CD4-positive, alpha-beta T cell treated with Interleukin-17A for 4 hours (primary cell): ENCODE measurements at regions not wholly inside any gene's neighbourhood (a gene's known extent, or its start where the extent isn't known, plus 50 kb on each side); places are given as distances from the start of the nearest gene placed in this dataset.

ENCODE experiments used
- DNase-seq: peaks from one replicate; pipeline ENCODE4 v3.0.0-alpha.2; 2020; ENCODE audit warnings: mixed read lengths

DNA sequence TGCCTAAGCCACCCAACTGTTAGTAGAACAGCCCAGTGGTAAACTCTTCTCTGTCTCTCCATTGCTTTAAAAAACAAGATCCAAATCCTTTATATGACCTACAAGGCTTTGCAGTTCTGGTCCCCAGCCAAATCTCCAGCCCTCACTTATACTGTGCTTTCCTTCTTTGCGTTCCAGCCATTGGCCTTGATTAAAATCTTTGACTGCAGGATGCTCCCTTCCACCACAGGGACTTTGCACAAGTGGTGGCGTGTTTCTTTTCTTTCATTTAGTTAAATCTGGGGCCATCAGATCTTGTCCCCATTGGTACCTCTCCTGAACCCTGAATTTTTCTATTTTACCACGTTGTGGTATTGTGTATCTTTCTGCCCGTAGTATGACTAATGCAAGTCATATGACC is 183.7 kb downstream of the VRK1 start:
- DNase-seq = no peak

DNA sequence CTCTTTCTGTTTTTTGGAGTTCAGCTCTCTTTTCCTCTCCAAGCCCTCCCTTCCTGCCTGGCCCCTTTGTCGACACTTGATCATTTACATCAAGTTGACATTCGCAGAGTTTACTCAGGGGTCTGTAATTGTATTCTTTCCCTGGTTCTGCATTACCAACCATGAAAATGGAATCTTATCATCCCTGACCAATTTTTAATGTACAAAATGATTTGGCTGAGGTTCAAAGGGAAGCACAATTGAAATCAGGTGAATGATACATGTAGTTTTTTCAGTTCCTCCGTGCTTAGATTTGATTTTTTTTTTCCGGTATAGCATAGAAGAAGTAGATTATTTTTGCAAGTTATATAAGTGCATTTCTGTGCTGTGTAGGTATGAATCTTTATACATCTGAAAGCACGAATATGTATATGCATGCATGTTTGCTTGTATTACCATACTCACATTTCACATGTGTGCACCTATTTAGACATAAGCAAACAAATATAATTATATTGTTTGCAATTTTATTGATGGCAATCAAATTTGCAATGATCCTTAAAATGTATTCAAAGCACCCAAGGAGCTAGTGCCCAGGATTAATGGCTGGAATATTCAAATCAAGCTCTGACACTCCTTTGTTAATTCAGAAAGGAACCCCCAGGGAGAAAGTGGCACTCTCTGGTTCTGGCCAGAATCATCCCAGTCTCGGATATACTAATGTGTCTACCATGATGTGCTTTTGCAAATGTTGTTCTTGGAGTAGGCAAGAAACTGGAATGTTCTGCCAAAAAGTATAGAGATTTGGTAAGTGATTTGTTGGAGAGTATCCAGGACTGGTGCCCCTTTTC is 189.3 kb downstream of the VRK1 start:
- no peak for DNase-seq

DNA sequence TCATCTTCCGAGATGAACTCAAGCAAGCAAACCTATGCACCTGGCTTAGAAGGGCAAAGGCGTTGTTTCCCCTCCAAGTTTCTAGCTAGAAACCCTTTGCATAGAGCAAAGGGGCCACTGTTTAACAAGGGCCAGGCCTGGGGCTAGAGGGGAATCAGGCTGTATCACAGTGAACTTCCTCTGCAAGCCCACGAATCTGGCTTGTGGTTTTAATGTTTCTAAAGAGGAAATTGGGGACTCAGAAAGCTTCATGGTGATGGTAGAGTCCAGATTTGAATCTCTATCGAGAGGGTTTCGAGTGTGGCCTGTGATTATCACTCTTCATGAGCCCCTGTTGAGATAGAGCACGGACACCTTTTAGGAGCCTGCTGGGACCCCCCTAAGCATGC is 189.9 kb downstream of the VRK1 start:
- DNase-seq = no peak

DNA sequence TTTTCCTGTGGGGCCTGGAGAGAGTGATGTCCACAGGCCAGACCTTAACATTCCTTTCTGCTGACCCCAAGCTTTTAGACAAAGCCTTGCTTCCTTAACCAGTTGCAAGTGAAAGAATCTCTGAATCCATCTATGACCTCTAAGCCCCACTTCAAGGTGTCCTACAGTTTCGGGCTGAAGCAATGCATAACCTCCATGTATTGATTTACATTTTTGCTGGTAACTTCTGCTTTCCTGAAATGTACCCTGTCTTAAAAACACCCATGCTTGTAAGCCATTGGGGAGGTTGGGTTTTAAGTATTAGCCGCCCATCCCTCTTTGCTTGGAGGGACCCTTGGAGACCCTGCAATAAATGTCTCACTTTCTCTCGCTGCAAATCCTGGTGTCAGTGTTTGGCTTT is 190.6 kb downstream of the VRK1 start:
- DNase-seq = no peak

DNA sequence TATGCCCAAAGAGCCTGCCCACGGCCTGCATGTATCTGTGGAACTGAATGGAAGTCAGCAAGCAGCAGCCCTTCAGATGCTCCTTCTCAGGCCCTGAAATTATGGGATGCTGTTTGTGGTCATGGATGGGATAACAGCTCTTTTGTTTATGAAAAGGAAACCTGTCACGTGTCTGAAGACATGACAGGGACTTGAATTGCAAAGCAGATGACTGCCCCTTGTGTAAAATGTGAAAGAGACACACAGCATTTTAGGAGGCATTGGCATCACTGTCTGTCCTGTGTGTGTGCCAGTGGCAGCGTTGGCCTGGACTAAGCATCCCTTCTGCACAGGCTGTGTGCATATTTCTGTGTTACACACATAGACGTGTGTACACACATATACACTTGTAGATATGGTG is 192.1 kb downstream of the VRK1 start:
- DNase-seq = no peak

DNA sequence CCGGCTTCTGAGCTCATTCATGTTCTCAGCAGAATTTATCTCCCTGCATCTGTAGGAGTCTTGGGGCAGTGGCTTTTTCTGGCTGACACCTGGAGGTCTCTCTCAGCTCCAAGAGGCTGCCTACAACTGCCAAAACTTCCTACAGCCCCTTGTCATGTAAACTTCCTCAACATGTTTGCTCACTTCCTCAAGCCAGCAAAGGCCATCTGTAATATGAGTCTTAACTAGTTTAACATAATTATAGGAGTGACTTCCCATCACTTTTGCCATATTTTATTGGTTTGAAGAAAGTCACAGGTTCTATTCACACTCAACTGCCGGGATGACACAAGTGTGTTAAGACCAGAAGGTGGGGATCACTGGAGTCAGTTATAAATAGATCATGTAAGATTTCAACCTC is 194.0 kb downstream of the VRK1 start:
- no peak for DNase-seq

DNA sequence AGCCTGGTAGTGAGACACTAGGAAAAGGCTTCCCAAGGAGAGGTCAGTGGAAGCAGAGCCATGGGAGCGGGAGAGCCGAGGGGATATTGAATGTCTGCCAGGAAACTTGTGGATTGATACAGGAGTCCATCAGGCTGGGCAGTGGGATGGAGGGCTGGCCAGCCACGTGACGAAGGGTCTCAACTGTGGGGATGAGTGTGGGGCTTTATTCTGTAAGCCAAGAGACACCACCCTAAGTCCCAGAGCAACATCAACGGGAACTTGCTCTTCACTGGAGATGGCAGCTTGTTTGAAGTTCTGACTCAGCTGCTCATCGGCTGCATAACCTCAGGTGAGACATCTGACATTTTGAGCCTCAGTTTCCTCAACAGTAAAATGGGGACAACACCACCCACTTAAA is 197.8 kb downstream of the VRK1 start:
- no peak for DNase-seq

DNA sequence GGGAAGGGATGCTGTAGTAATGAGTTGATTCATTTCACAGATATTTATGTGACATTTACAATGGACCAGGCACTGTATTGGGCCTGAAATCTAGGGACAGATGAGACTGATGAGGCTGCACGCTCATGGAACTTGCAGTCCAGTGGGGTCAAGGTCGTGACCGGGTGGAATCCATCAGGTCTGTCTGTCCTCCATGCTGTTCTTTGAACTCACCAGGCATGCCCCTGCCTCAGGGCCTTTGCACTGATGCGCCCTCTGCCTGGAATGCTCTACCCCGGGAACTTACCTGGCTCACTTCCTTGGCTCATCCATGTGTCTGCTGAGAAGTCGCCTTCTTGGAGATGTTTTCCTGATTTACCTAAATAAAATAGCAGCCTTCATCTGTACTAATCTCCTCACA is 200.1 kb downstream of the VRK1 start:
- no peak for DNase-seq

DNA sequence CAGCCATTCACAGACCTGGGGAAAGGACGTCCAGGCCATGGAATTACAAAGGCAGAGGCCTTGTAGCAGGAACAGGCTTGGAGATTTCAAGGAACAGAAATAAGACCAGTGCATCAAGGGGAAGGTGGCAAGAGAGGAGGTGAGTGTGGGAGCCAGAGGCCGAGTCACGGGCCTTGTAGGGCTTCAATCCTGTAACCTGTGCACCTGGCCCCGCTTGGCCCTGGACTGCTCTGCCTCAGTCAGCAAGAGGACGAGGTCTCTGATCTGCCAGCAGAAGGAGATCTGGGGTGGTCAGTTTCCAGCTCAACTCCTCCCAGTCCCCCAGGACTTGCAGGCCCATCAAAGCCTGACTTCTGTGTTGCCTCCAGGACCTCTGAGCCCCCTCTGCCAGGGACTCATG is 200.8 kb downstream of the VRK1 start:
- DNase-seq = no peak

DNA sequence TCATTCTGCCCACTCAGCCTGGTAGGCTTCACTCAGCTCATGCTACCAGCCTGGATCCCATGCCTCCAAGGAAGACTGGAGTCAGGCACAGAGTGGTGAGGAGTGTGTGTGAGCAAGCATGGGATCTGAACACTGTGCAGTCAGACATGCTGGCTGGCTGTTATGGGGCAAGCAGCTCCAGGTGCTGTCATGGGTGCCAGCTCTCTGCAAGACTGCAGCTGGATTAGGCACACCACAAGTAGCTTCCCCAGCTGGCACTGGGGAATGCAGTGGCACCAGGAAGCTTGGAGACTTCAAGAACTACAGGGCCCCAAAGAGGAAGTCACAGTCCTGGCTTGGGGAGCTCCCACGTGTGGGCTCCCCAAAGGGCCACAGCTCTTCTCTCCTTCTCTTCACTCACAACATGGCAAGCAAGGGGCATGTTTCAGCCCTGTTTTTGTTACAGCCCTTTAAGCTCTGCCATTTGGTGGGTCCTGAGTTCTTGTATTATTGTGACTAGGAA is 202.5 kb downstream of the VRK1 start:
- DNase-seq = no peak

DNA sequence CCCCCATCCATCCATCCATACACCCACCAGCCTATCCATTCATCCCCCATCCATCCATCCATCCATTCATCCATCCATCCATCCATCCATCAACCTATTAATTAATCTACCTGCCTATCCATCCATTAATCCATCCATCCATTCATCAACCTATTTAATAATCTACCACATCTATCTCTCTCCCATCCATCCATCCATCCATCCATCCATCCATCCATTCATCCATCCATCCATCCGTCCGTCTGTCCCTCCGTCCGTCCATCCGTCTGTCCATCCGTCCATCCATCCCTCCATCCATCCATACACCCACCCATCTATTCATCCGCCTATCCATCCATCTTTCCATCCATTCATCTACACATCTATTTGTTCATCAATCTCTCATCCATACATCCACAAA is 205.3 kb downstream of the VRK1 start:
- DNase-seq = no peak

DNA sequence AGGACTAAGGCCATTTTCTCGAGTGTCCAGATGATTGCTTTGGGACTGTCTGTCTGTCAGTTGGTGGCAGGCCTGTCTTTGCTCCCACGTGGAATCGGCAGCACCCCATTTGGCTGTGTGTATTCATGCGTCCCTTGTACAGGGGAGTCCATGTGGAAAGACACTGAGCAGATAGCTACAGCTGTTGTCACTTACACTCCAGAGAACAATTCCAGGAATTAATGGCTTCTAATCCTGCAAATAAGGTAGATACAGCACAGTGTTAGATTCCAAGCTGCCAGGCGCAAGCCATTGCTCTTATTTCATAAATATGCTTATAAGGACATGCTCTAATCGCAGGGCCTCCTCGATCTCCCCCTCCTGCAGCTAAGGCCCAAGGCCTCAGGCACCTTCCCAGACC is 208.8 kb downstream of the VRK1 start:
- no peak for DNase-seq

DNA sequence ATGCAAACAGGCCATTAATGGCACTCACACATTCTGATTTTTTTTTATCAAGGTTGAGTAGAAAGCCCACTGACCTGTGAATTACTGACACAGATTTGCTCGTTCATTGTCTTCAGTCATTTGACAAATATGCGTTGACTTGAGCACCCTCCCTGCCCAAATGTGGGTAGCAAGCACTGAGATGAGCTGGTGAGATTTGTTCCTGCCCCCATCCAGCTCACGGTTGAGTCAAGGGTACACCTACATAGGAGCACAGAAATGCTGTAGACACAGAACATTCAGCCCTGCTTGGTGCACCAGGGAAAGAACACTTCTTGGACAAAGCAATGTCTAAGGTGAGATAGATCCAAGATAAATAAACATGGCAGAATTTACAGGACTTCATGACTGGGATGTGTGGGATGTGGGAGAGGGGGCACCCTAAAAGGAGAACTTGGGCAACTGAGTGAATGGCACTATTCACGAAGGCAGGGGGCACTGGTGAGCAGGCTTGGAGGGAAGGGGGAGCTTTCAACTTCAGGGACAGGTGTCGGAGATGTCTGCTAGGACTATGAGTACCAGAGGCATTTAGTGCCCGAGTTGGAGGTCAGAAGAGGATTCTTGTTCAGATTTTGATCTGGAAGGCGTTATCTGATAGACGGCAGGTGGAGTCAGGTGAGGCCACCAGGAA is 213.4 kb downstream of the VRK1 start:
- DNase-seq = peak; percentile 11

DNA sequence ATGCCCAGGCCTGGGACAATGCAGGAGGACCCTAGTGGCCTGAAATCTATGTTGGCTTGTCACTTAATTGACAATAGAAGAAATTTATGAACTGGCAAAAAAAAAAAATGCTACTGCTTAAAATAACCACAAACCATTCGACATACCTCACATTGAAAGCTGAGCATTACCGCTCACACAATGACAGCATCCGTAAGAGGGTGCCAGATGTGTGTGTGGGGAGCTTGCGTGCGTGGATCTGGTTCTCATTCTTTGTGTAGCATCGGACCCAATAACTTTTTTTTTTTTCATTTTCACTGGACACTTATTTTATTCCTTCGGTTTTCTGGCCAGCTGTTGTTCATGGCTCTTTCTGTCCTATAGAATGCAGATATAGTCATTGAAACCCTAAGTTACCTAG is 216.7 kb downstream of the VRK1 start:
- DNase-seq = no peak

DNA sequence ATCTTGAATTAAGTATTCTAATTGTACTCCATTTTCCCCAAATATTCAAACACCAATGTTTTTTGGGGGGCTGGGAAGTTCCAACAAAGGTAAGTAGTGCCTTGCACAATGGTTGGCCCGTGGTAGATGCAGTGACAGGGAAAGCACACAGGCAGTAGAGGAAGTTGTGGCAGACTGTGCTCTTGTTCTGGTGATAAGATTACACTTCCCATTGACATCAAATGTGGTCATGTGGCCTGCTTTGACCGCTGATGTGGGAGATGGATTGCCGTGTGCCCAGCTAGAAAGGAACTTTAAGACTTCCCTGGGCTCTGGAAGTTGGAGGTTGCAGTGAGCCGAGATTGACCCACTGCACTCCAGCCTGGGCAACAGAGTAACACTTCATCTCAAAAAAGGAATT is 223.8 kb downstream of the VRK1 start:
- no peak for DNase-seq

DNA sequence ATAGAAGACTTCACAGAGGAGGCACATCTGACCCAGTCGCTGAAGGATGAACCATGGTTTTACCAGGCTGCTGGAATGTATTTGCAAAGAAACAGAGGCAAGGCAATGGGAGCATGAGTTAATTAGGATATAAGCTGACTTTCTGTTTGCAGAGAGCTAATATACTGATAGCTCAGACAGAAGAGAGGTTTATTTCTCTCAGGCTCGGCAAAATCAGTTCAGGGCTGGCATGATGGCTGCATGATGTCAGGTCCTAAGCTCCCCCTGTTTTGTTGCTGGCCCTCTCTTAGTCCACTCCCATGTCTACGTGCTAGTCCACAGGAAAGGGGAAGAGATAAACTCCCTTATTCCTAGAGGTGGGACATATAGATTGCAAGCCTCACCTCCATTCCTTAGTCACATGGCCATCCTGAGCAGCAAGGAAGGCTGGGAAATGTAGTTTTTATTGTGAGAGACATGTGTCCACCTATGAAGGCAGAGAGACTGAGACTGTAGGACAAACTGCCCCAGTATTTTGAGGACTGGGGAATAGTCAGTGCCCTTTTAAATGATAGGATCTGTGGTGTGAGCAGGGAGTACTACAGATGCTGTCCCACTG is 224.5 kb downstream of the VRK1 start:
- DNase-seq = no peak

DNA sequence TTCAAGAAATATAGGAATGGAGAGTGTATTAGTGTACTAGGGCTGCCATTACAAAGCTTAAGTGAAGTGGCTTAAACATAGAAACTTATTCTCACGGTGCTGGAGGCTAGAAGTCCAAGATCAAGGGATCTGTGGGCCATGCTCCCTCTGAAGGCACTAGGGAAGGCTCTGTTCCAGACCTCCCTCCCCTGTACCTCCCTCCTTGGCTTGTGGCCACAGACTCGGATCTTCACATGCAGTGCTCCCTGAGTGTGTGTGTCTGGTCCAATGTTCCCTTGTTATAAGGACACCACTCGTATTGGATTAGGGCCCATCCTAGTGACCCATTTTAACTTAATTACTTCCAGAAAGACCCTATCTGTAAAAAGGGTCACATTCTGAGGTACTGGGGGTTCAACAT is 225.6 kb downstream of the VRK1 start:
- DNase-seq = no peak

DNA sequence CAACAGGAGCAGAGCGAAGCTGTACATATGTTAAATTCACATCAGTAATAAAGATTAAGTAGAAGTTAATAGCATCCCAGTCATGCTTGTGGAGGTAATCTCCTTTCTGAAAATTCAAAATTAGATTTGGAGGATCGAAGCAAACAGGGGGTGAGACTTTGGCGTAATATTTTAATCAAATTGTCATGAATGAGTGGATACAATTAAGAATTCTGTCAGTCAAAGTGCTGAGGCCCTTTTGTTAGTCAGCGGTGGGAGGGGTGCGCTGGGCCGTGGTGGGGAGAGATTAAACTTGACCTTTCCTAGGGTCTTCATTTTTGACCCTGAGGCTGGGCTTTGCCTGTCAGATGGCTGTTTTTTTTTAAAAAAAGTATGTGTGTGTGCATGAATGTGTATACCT is 226.7 kb downstream of the VRK1 start:
- no peak for DNase-seq

DNA sequence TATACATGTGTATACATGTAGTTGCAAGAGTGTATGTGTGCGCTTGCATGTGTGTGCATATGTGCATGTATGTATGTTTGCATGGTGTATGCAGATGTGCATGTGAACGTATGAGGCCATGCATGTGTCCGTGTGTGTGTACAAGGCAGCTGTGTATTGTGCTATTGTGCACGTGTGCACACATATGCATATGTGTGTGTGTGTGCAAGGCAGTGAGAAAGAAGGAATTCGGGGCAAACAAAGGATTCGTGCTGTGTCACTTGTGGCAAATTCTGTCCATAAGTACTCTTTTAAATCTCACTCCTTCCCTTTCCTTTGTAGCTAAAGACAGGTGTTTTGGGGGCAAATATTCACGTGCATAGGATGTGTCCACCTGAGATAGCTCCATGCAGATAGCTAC is 227.1 kb downstream of the VRK1 start:
- no peak for DNase-seq

DNA sequence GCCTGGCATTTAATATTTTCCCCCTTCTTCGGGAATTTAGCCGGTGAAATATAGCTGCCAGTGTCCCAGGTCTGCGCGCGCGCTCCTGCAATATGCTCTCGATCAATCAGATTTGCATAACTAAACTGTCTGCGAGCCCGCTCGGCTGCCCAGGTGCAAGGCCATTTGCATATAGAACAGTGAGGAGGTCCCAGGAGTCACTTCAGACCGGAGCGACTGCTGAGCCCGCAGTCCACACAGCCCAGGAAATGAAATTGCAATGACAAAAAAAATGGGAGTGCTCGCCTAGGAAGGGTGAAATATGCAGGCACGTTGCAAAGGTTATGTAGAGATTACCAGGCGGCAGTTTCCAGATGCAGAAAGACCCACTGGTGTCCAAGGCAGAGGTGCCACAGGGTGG is 228.5 kb downstream of the VRK1 start:
- no peak for DNase-seq

DNA sequence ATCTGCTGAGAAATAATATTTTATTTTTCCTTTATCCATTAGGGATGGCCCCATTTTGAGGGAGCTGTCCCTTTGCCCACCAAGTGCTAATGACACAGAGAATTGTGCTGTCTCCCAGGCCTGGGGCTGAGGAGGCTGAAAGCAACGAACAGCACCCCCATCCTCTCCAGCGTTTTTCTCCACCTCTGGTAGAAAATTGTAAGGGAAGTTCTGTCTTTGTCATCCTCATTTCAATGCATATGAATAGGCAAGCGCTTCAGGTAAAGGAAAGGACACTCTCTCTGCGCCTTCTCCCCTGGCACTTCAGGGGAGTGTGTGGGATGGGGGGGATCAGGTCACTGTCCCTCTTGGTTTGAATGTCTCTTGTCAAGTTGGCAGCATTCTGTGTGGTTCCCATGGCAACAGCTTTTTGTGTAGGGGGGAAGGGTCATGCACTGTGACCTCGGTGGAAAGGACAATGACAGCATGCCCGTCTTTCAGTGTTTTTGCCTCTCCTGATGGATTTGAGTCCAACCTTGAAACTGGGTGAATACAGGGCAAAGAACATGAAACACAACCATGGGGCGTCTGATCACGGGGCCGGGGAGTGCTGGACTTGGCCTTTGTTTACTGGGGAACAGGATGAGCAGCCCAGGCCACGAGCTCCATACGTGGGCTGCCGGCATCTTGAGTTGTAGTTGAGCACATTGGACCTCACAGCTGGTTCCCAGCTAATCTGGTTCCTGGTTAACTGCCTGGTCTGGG is 230.2 kb downstream of the VRK1 start:
- no peak for DNase-seq

DNA sequence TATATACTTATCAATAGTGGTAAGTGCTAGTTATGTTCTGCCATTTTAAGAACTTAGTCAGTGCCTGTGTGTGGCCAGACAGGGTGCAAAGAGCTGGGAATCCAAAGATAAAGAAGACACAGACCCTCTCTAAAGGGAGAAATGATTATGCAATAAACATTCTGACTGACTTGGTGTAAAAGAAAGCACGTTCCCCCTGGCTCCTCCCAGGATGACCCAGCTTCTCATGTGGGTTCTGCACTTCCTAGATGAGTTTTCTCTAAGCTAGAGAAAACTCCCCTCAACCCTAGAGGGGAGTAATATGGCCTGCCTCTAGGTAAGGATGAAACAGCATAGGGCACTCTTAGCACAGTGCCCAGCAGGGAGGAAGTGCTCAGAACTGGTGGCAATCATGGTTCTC is 231.2 kb downstream of the VRK1 start:
- DNase-seq = no peak

DNA sequence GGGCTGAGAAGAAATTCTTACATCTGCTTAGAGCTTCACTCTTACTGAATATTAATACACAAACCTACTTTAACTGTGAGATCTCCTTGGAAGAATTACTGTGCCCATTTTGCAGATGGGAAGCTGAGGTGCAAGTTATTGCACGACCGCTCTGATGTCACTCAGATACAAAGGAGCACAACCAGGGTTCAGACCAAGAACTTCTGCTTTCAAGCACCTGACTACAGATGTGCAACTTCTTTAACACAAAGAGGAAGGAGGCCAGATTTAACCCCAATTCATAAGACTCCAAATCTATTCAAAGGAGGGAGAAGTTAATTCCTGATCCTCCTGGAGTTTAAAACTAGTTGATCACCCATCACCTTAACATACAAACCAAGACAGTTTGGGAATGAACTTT is 232.6 kb downstream of the VRK1 start:
- no peak for DNase-seq

DNA sequence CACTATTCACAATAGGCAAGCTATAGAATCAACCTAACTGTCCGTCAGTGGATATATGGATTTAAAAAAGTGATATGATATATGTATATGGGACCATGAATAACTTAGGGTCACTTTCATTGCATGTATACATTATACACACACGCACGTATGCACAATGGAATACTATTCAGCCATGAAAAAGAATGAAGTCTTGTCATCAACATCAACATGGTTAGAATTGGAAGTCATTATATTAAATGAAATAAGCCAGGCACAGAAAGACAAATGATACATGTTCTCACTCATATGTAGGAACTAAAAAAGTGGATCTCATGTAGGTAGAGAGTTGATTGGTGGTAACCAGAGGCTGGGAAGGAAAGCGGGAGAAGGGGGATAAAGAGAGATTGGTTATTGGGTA is 234.3 kb downstream of the VRK1 start:
- DNase-seq = no peak
